Right lobe of liver (tissue), 6 donors: ENCODE measurements at regions not wholly inside any gene's neighbourhood (a gene's known extent, or its start where the extent isn't known, plus 50 kb on each side); places are given as distances from the start of the nearest gene placed in this dataset.
A peak's percentile ranks its signal among the peaks of the same experiment; 100 is the strongest.
"Not testable (repeated sequence)": the region's sequence is repeated elsewhere in the genome, so short reads cannot be mapped to it uniquely, and the experiment has no call there.

Experiments
- ATAC-seq, 4 donors: fragments of 200-7000 bp; cut with Tn5 transposase; one replicate each; pipeline ENCODE4 v1.9.1; 2020; ENCODE audit warnings: mild to moderate bottlenecking in 4 of 4, moderate library complexity in 4 of 4
- DNase-seq, 3 donors: peaks; one replicate each; pipeline ENCODE4 v3.0.0-alpha.2; 2020
- H3K27ac ChIP-seq, 3 donors: fragments of 200-600 bp; one replicate each; pipeline ENCODE4 v1.8.0; 2022
- H3K27me3 ChIP-seq, 2 donors: fragments of 200-600 bp; one replicate each; pipeline ENCODE4 v1.8.0; 2022
- H3K36me3 ChIP-seq, 4 donors: fragments of 200-600 bp; sonication (generic) in 1 of 4; one replicate each; pipeline versions ENCODE4 v1.5.1 to v1.8.0; 2017 to 2022; ENCODE audit warnings: control low read depth in 1 of 4
- H3K4me1 ChIP-seq, 4 donors: fragments of 200-600 bp; sonication (generic) in 1 of 4; one replicate each; pipeline versions ENCODE4 v1.5.1 to v1.8.0; 2017 to 2022; ENCODE audit warnings: control low read depth in 1 of 4
- H3K4me3 ChIP-seq, 3 donors: fragments of 200-600 bp; one replicate each; pipeline ENCODE4 v1.8.0; 2022
- H3K9me3 ChIP-seq, 4 donors: fragments of 200-600 bp; sonication (generic) in 1 of 4; one replicate each; pipeline versions ENCODE4 v1.5.1 to v1.8.0; 2017 to 2022; ENCODE audit warnings: control low read depth in 1 of 4
- WGBS: methylation state at CpG from one replicate; pipeline ENCODE4 v1.1.6; 2018; ENCODE audit warnings: low coverage, low lambda C conversion rate; ENCODE audit not compliant: insufficient coverage; ENCODE audit errors: missing lambda C conversion rate; 5-methylcytosine and 5-hydroxymethylcytosine counted together
- intact Hi-C, 2 donors: fragments of 100-400 bp; cut with DNase I; formaldehyde crosslinking; loops; one replicate each; pipeline versions ENCODE4 v1.11.2 to v1.14.1; 2022
- donor health status: DM: no; HTN: yes; CAD: no.
- donor health status: DM: no; HTN: no; CAD: no.
- donor health status: DM: no; HTN: no; CAD: no.
- donor health status: DM: no; HTN: yes; CAD: no.
- donor health status: DM: no; HTN: yes; CAD: no.

DNA sequence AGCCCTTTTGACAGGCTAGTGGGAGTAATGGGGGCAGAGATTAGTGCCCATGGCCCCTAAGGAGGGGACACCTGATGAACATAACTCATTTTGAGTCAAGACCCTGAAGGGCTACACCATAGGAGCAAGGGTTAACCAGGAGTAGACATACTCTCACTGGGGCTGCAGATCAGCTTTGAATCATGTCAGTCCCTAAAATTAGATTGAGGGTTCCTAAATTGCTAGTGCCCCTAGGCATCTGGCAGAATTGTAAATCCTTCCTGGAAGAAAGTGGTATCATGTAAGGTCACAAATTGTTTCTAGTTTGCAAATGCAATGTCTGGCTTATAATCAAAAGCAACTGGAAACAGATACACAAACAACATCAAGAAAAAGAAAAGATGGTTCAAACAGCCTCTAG lies 52.1 kb upstream of the LRRC37A2 start:
- H3K36me3 ChIP-seq, H3K4me3 ChIP-seq, H3K27me3 ChIP-seq, H3K27ac ChIP-seq, intact Hi-C loops, H3K4me1 ChIP-seq, ATAC-seq, H3K9me3 ChIP-seq: not testable (repeated sequence)
- DNase-seq = peak in 1 of 3 donors; percentile 6

DNA sequence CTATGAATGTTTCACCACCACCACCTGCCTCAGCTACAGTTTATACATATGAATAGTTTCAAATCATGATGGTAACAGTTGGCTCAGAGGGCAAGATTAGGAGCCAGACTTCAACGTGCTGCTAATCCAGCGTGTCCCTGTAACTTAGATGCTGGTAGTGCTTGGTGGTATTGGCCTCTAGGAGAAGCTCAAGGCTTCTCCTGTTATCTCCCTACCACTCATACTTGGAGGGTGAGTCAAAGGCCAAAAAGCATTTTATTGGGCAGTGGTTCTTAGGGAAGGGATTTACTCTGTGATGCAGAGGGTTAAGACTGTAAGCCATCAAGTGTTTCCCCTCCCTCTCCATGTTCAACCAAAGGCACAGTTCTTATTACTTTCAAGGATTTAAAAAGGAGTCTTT lies 57.2 kb upstream of the LRRC37A2 start:
- H3K4me3 ChIP-seq, H3K9me3 ChIP-seq, ATAC-seq, H3K27ac ChIP-seq, H3K27me3 ChIP-seq, H3K36me3 ChIP-seq, DNase-seq, H3K4me1 ChIP-seq, intact Hi-C loops: not testable (repeated sequence)
- WGBS = no CpG with 5 or more reads among the region's 2 CpGs

DNA sequence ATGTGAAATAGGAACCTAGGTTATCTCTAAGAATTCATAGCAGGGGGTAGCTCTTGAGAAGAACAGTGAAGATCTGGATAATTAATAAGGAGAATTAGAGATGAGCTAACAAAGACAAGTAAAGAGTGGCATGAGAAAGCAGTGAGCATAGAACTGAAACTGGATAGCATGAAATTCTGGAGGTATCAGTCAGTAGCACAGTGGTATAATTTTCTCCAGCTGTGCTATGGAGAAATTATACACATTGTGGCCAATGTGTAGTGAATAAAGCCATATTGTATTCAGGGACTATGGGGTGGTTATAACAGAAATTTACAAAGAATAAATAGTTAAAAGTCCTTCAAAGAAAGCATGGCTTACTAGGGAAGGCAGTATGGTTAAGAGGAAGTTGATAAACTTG lies 57.7 kb upstream of the LRRC37A2 start:
- H3K27me3 ChIP-seq, H3K36me3 ChIP-seq, intact Hi-C loops, H3K9me3 ChIP-seq, DNase-seq, H3K4me3 ChIP-seq, H3K4me1 ChIP-seq, H3K27ac ChIP-seq, ATAC-seq: not testable (repeated sequence)

GRCh38 chr17:46453077-46453476 lies 59.2 kb upstream of the LRRC37A2 start:
- H3K4me3 ChIP-seq, intact Hi-C loops, H3K36me3 ChIP-seq, H3K4me1 ChIP-seq, H3K27ac ChIP-seq, ATAC-seq, H3K27me3 ChIP-seq, DNase-seq, H3K9me3 ChIP-seq: not testable (repeated sequence)
- no CpG with 5 or more reads among the region's 4 CpGs for WGBS

GRCh38 chr17:46445849-46446248 lies 66.4 kb upstream of the LRRC37A2 start:
- H3K4me3 ChIP-seq, DNase-seq, ATAC-seq, H3K4me1 ChIP-seq, H3K36me3 ChIP-seq, H3K27ac ChIP-seq, H3K9me3 ChIP-seq, H3K27me3 ChIP-seq, intact Hi-C loops: not testable (repeated sequence)
- no CpG with 5 or more reads among the region's 2 CpGs for WGBS

GRCh38 chr17:46445411-46445810 lies 66.9 kb upstream of the LRRC37A2 start:
- H3K4me3 ChIP-seq, intact Hi-C loops, H3K36me3 ChIP-seq, H3K27ac ChIP-seq, H3K27me3 ChIP-seq, H3K9me3 ChIP-seq, H3K4me1 ChIP-seq, ATAC-seq, DNase-seq: not testable (repeated sequence)
- WGBS = no CpG with 5 or more reads among the region's 1 CpG

GRCh38 chr17:46442153-46442552 lies 70.1 kb upstream of the LRRC37A2 start:
- H3K27me3 ChIP-seq, DNase-seq, ATAC-seq, intact Hi-C loops, H3K9me3 ChIP-seq, H3K27ac ChIP-seq, H3K4me3 ChIP-seq, H3K36me3 ChIP-seq, H3K4me1 ChIP-seq: not testable (repeated sequence)
- no CpG with 5 or more reads among the region's 4 CpGs for WGBS

GRCh38 chr17:46440665-46441064 lies 71.6 kb upstream of the LRRC37A2 start:
- H3K4me3 ChIP-seq, H3K27me3 ChIP-seq, H3K36me3 ChIP-seq, ATAC-seq, intact Hi-C loops, H3K9me3 ChIP-seq, DNase-seq, H3K27ac ChIP-seq, H3K4me1 ChIP-seq: not testable (repeated sequence)
- WGBS = no CpG with 5 or more reads among the region's 5 CpGs

DNA sequence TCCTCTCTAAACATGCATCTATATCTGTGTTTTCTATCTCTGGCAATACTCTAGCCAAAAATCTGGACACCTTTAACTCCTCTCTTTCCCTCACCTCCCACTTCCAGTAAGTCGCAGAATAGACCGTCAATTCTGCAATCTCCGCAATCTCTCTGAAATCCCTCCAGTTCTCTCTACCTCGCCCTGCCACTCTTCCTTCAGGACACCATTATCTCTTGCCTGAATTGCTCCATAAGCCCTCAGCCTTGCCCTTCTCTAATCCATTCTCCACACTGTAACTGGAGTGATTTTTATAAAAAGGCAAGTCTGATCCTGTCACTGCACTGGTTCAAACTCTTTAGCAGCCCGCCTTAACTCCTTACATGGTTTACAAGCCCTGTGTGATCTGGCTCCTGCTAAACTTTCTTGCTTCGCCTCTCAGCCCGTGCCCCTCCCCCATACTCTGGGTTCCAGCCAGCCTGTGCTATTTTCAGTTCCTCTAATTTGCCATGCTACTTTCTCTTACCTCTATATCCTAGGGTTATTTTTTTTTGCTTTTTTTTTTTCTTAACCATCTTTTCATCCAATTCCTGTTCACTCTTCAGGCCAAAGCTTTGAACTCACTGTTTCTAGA lies 73.0 kb upstream of the ARL17B start:
- intact Hi-C loops, H3K27ac ChIP-seq, H3K27me3 ChIP-seq, DNase-seq, H3K9me3 ChIP-seq, H3K4me3 ChIP-seq, H3K4me1 ChIP-seq, H3K36me3 ChIP-seq: not testable (repeated sequence)
- ATAC-seq = peak in 1 of 4 donors; percentile 45
- no CpG with 5 or more reads among the region's 7 CpGs for whole genome bisulfite sequencing

DNA sequence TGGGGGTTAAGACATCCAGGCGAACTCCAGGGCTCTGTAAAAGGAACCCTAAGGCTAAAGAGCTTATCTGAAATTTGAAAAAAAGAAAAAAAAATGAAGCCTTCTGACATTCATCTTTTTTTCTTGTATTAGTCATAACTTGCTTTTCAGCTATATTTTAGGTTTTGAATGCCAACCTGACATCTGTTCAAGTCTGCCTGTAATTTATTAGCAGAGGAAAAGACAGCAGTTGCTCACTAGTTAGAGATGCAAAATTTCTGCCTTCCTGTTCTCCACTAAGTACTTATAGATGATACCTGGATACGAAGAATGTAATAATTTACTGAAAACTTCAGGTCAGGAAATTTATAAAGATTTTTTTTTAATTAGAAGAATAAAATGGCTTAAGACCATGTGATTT lies 68.7 kb upstream of the ARL17B start:
- WGBS = no CpG with 5 or more reads among the region's 2 CpGs
- H3K9me3 ChIP-seq, H3K27ac ChIP-seq, intact Hi-C loops, H3K27me3 ChIP-seq, DNase-seq, H3K4me1 ChIP-seq, ATAC-seq, H3K36me3 ChIP-seq, H3K4me3 ChIP-seq: not testable (repeated sequence)

GRCh38 chr17:46429675-46430074 lies 68.1 kb upstream of the ARL17B start:
- intact Hi-C loops, H3K9me3 ChIP-seq, DNase-seq, ATAC-seq, H3K4me3 ChIP-seq, H3K4me1 ChIP-seq, H3K27me3 ChIP-seq, H3K27ac ChIP-seq, H3K36me3 ChIP-seq: not testable (repeated sequence)
- no CpG with 5 or more reads among the region's 2 CpGs for WGBS
